H9 (cell line): ENCODE measurements at regions not wholly inside any gene's neighbourhood (a gene's known extent, or its start where the extent isn't known, plus 50 kb on each side); places are given as distances from the start of the nearest gene placed in this dataset.

Experiments used
- DNase-seq: peaks from one replicate; pipeline ENCODE4 v3.0.0-alpha.2; 2017
- H2AFZ ChIP-seq: one replicate; pipeline ENCODE4 v1.6.1; 2013; ENCODE audit warnings: mild to moderate bottlenecking, low read length, control low read depth, moderate library complexity
- H2AK5ac ChIP-seq: 2 replicates; pipeline ENCODE4 v1.6.1; 2013; ENCODE audit warnings: low read length, control low read depth, mixed read lengths; ENCODE audit not compliant: insufficient read length
- H2BK120ac ChIP-seq: one replicate; pipeline ENCODE4 v1.6.1; 2013; ENCODE audit warnings: low read depth, mild to moderate bottlenecking, low read length, control low read depth, inconsistent platforms; ENCODE audit not compliant: poor library complexity, severe bottlenecking
- H2BK12ac ChIP-seq: 2 replicates; pipeline ENCODE4 v1.6.1; 2013; ENCODE audit warnings: low read length, control low read depth, mixed read lengths, low read depth; ENCODE audit not compliant: insufficient read length
- H2BK15ac ChIP-seq: 2 replicates; pipeline ENCODE4 v1.6.1; 2013; ENCODE audit warnings: low read depth, low read length, control low read depth
- H2BK20ac ChIP-seq: one replicate; pipeline ENCODE4 v1.6.1; 2013; ENCODE audit warnings: low read depth, mild to moderate bottlenecking, low read length, control low read depth, inconsistent platforms; ENCODE audit not compliant: poor library complexity, severe bottlenecking
- H2BK5ac ChIP-seq: 2 replicates; pipeline ENCODE4 v1.6.1; 2013; ENCODE audit warnings: low read length, control low read depth, mixed read lengths; ENCODE audit not compliant: insufficient read length
- H3K14ac ChIP-seq: 2 replicates; pipeline ENCODE4 v1.6.1; 2013; ENCODE audit warnings: low read length, control low read depth; ENCODE audit not compliant: insufficient read depth
- H3K18ac ChIP-seq: 2 replicates; pipeline ENCODE4 v1.6.1; 2013; ENCODE audit warnings: low read depth, mild to moderate bottlenecking, mixed read lengths, low read length, control low read depth; ENCODE audit not compliant: insufficient read length
- H3K23ac ChIP-seq: 2 replicates; pipeline ENCODE4 v1.6.1; 2013; ENCODE audit warnings: low read length, control low read depth, mixed read lengths, low read depth; ENCODE audit not compliant: insufficient read length
- H3K23me2 ChIP-seq: 2 replicates; pipeline ENCODE4 v1.6.1; 2013; ENCODE audit warnings: low read depth, mild to moderate bottlenecking, mixed read lengths, low read length, control low read depth; ENCODE audit not compliant: insufficient read length, poor library complexity, severe bottlenecking
- H3K27ac ChIP-seq: 2 replicates; pipeline ENCODE4 v1.5.1; 2013; ENCODE audit warnings: low read length, control low read depth, mixed read lengths, low read depth; ENCODE audit not compliant: insufficient read length
- H3K27me3 ChIP-seq: 2 replicates; pipeline ENCODE4 v1.6.1; 2013; ENCODE audit warnings: low read length, control low read depth, inconsistent platforms; ENCODE audit not compliant: insufficient read depth
- H3K4ac ChIP-seq: 2 replicates; pipeline ENCODE4 v1.6.1; 2013; ENCODE audit warnings: low read depth, mild to moderate bottlenecking, control low read depth, inconsistent platforms, low read length, moderate library complexity
- H3K4me1 ChIP-seq: 2 replicates; pipeline ENCODE4 v1.6.1; 2013; ENCODE audit warnings: low read length, control low read depth, inconsistent platforms; ENCODE audit not compliant: insufficient read depth
- H3K4me2 ChIP-seq: 2 replicates; pipeline ENCODE4 v1.6.1; 2013; ENCODE audit warnings: low read length, control low read depth, mixed read lengths; ENCODE audit not compliant: insufficient read length, insufficient read depth
- H3K56ac ChIP-seq: 2 replicates; pipeline ENCODE4 v1.6.1; 2013; ENCODE audit warnings: low read depth, mild to moderate bottlenecking, mixed read lengths, low read length, control low read depth; ENCODE audit not compliant: insufficient read length
- H3K79me1 ChIP-seq: 2 replicates; pipeline ENCODE4 v1.6.1; 2013; ENCODE audit warnings: low read depth, mild to moderate bottlenecking, moderate library complexity, low read length, control low read depth, inconsistent platforms; ENCODE audit not compliant: insufficient read depth, poor library complexity, severe bottlenecking
- H3K79me2 ChIP-seq: 2 replicates; pipeline ENCODE4 v1.6.1; 2013; ENCODE audit warnings: low read length, control low read depth, inconsistent platforms; ENCODE audit not compliant: insufficient read depth
- H3K9ac ChIP-seq: 2 replicates; pipeline ENCODE4 v1.6.1; 2013; ENCODE audit warnings: low read length, control low read depth, mixed read lengths; ENCODE audit not compliant: insufficient read length; ENCODE audit errors: extremely low read depth
- H3K9me3 ChIP-seq: one replicate; pipeline ENCODE4 v1.6.1; 2013; ENCODE audit warnings: low read depth, low read length, inconsistent platforms; ENCODE audit not compliant: control insufficient read depth
- H3T11ph ChIP-seq: one replicate; pipeline ENCODE4 v1.6.1; 2013; ENCODE audit warnings: mild to moderate bottlenecking, low read length, control low read depth, inconsistent platforms
- H4K20me1 ChIP-seq: one replicate; pipeline ENCODE4 v1.6.1; 2013; ENCODE audit not compliant: control insufficient read depth, insufficient read length, insufficient read depth
- H4K5ac ChIP-seq: 2 replicates; pipeline ENCODE4 v1.6.1; 2013; ENCODE audit warnings: low read depth, mild to moderate bottlenecking, mixed read lengths, low read length, control low read depth; ENCODE audit not compliant: insufficient read length
- H4K8ac ChIP-seq: replicated peaks from 2 replicates; pipeline ENCODE4 v1.6.1; 2013; ENCODE audit warnings: low read length, control low read depth, mixed read lengths, low read depth; ENCODE audit not compliant: insufficient read length
- H4K91ac ChIP-seq: 2 replicates; pipeline ENCODE4 v1.6.1; 2013; ENCODE audit warnings: low read depth, mild to moderate bottlenecking, moderate library complexity, mixed read lengths, low read length, control low read depth; ENCODE audit not compliant: insufficient read length
- H3K27ac Mint-ChIP-seq, 3 experiments: 2 replicates in 2 of 3; 3 replicates in 1 of 3; pipeline ENCODE4 v1.8.0; 2020 to 2021; ENCODE audit warnings: mixed read lengths in 3 of 3, mild to moderate bottlenecking in 1 of 3, moderate library complexity in 1 of 3
- H3K27me3 Mint-ChIP-seq: 2 replicates; pipeline ENCODE4 v1.8.0; 2021; ENCODE audit warnings: low read depth, mild to moderate bottlenecking, moderate library complexity, mixed read lengths
- H3K36me3 Mint-ChIP-seq, 3 experiments: 2 replicates in 2 of 3; 3 replicates in 1 of 3; pipeline ENCODE4 v1.8.0; 2020 to 2021; ENCODE audit warnings: low read depth in 3 of 3, mixed read lengths in 3 of 3; ENCODE audit not compliant: insufficient read depth in 1 of 3
- H3K4me1 Mint-ChIP-seq, 2 experiments: 2 replicates each; pipeline ENCODE4 v1.8.0; 2020; ENCODE audit warnings: mixed read lengths in 2 of 2
- H3K4me3 Mint-ChIP-seq, 2 experiments: 2 replicates in 1 of 2; 3 replicates in 1 of 2; pipeline ENCODE4 v1.8.0; 2020 to 2021; ENCODE audit warnings: mild to moderate bottlenecking in 2 of 2, mixed read lengths in 2 of 2, moderate library complexity in 1 of 2
- H3K9me3 Mint-ChIP-seq, 2 experiments: 2 replicates in 1 of 2; 3 replicates in 1 of 2; pipeline ENCODE4 v1.8.0; 2020; ENCODE audit warnings: mild to moderate bottlenecking in 2 of 2, mixed read lengths in 2 of 2, moderate library complexity in 1 of 2
- WGBS: extraction: QIAGEN DNeasy Blood & Tissue Kit; methylation state at CpG from one replicate; pipeline ENCODE4 v1.1.7; 2013; ENCODE audit warnings: missing lambda C conversion rate, low lambda C conversion rate, mixed read lengths; ENCODE audit not compliant: insufficient read length; ENCODE audit errors: extremely low coverage; 5-methylcytosine and 5-hydroxymethylcytosine counted together
- TF ChIP-seq, protein P1 (sequence below): fragments of 200-600 bp; sonication (generic); conservative IDR thresholded peaks from 3 replicates; pipeline ENCODE4 v1.8.0; 2021; ENCODE audit warnings: antibody characterized with exemption, mild to moderate bottlenecking

DNA sequence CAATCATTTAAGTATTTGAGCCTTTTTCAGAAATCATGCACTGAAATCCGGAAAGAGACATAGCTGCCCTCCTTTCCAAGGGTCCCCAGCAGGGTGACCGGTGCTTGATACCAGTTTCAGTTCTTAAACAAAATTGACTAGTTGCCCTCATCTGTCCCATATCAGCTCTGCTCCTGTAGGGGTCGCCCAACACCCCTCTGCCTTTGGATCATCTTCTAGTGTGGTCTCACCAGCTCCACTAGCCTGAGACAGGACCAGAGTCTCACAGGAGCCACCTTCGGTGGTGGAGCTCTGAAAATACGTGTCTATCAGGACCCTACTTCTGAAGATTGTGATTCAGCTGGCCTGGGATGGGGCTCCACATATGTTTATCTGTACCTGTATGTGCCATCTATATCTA, 428.2 kb downstream of the ENC1 start:
- Mint-ChIP-seq H3K27ac (no peak overlapping the region; a peak in 1 of 7 replicates), H3K36me3 (no peaks in the 10 kb centered on the region), H3K9me3 (no peaks in the 10 kb centered on the region), H3K27me3 (no peaks in the 10 kb centered on the region), H3K4me3 (no peak overlapping the region), H3K4me1 (peaks cover 5% of the 10 kb centered on the region in 2 experiments)
- no peaks in the 10 kb centered on the region for H4K20me1 ChIP-seq
- H3K56ac ChIP-seq = no peak overlapping the region
- no peak overlapping the region for H2BK15ac ChIP-seq
- no peak overlapping the region for H3K27ac ChIP-seq
- H4K5ac ChIP-seq = no peak overlapping the region
- no peak overlapping the region for H2BK5ac ChIP-seq
- no peak overlapping the region for H4K8ac ChIP-seq
- H2BK20ac ChIP-seq = no peak overlapping the region
- no peak overlapping the region for H3K9ac ChIP-seq
- no peak overlapping the region for H3K4me2 ChIP-seq
- no peak overlapping the region for H3K23ac ChIP-seq
- no peak overlapping the region for H3K18ac ChIP-seq
- H4K91ac ChIP-seq = no peak overlapping the region
- no peaks in the 10 kb centered on the region for H3K23me2 ChIP-seq
- no peak overlapping the region for H2BK12ac ChIP-seq
- no peak overlapping the region for H3K4ac ChIP-seq
- no peak overlapping the region for H3K14ac ChIP-seq
- no peaks in the 10 kb centered on the region for H3K79me2 ChIP-seq
- H2AK5ac ChIP-seq = no peak overlapping the region
- no peaks in the 10 kb centered on the region for H3K9me3 ChIP-seq
- no peak overlapping the region for H2AFZ ChIP-seq
- H3K27me3 ChIP-seq = no peaks in the 10 kb centered on the region
- H3T11ph ChIP-seq = no peak overlapping the region
- H2BK120ac ChIP-seq = no peak overlapping the region
- TF ChIP-seq, protein P1, sequence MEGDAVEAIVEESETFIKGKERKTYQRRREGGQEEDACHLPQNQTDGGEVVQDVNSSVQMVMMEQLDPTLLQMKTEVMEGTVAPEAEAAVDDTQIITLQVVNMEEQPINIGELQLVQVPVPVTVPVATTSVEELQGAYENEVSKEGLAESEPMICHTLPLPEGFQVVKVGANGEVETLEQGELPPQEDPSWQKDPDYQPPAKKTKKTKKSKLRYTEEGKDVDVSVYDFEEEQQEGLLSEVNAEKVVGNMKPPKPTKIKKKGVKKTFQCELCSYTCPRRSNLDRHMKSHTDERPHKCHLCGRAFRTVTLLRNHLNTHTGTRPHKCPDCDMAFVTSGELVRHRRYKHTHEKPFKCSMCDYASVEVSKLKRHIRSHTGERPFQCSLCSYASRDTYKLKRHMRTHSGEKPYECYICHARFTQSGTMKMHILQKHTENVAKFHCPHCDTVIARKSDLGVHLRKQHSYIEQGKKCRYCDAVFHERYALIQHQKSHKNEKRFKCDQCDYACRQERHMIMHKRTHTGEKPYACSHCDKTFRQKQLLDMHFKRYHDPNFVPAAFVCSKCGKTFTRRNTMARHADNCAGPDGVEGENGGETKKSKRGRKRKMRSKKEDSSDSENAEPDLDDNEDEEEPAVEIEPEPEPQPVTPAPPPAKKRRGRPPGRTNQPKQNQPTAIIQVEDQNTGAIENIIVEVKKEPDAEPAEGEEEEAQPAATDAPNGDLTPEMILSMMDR = peak; percentile 81
- H3K79me1 ChIP-seq = no peaks in the 10 kb centered on the region
- no CpG with 5 or more reads among the region's 5 CpGs for WGBS
- DNase-seq = peak; percentile 76
- no peaks in the 10 kb centered on the region for H3K4me1 ChIP-seq
